ENCODE measurements at regions not wholly inside any gene's neighbourhood (a gene's known extent, or its start where the extent isn't known, plus 50 kb on each side); places are given as distances from the start of the nearest gene placed in this dataset.
"Not testable (repeated sequence)": the region's sequence is repeated elsewhere in the genome, so short reads cannot be mapped to it uniquely, and the experiment has no call there.

GRCh38 chr1:198809247-198809646, 170.4 kb downstream of the PTPRC start:
- DNase-seq, result no peak

GRCh38 chr1:198811449-198811848, 172.6 kb downstream of the PTPRC start:
- DNase-seq, result no peak

- DNase-seq, result no peak
These were observed 184.8 kb downstream of the PTPRC start for GRCh38 chr1:198823626-198824025.

GRCh38 chr1:198825254-198825653, 186.4 kb downstream of the PTPRC start:
- no peak for DNase-seq

- no peak for DNase-seq
These were observed 190.5 kb downstream of the PTPRC start for GRCh38 chr1:198829356-198829755.

- no peak for DNase-seq
These were observed 191.1 kb downstream of the PTPRC start for GRCh38 chr1:198829944-198830343.

- no peak for DNase-seq
These were observed 191.6 kb downstream of the PTPRC start for GRCh38 chr1:198830412-198830811.

GRCh38 chr1:198833706-198834503, 195.1 kb downstream of the PTPRC start:
- DNase-seq, result no peak

GRCh38 chr1:198837278-198838021, 198.6 kb downstream of the PTPRC start:
- DNase-seq, result no peak

- DNase-seq, result no peak
These were observed 199.1 kb downstream of the PTPRC start for GRCh38 chr1:198838022-198838342.

GRCh38 chr1:198841477-198841876, 202.6 kb downstream of the PTPRC start:
- DNase-seq, result no peak

- no peak for DNase-seq
These were observed 203.8 kb downstream of the PTPRC start for GRCh38 chr1:198842686-198843085.

- DNase-seq, result no peak
These were observed 206.4 kb downstream of the PTPRC start for GRCh38 chr1:198845271-198845670.

- DNase-seq, result no peak
These were observed 207.0 kb downstream of the PTPRC start for GRCh38 chr1:198845851-198846250.

- no peak for DNase-seq
These were observed 207.7 kb downstream of the PTPRC start for GRCh38 chr1:198846556-198846955.

GRCh38 chr1:198848206-198848605, 209.4 kb downstream of the PTPRC start:
- DNase-seq, result no peak

- no peak for DNase-seq
These were observed 209.8 kb downstream of the PTPRC start for GRCh38 chr1:198848649-198849048.

GRCh38 chr1:198849093-198849492, 210.3 kb downstream of the PTPRC start:
- no peak for DNase-seq

- no peak for DNase-seq
These were observed 211.4 kb downstream of the PTPRC start for GRCh38 chr1:198850196-198850595.

GRCh38 chr1:198850966-198851365, 212.1 kb downstream of the PTPRC start:
- DNase-seq, result not testable (repeated sequence)

- DNase-seq, result no peak
These were observed 217.8 kb downstream of the PTPRC start for GRCh38 chr1:198856601-198857000.

GRCh38 chr1:198858033-198858432, 219.2 kb downstream of the PTPRC start:
- no peak for DNase-seq

- no peak for DNase-seq
These were observed 221.5 kb downstream of the PTPRC start for GRCh38 chr1:198860371-198860770.

GRCh38 chr1:198861636-198862035, 222.8 kb downstream of the PTPRC start:
- DNase-seq, result no peak

- no peak for DNase-seq
These were observed 225.9 kb downstream of the PTPRC start for GRCh38 chr1:198864695-198865094.
